Neural progenitor cell (in vitro differentiated cells): ENCODE measurements at regions not wholly inside any gene's neighbourhood (a gene's known extent, or its start where the extent isn't known, plus 50 kb on each side); places are given as distances from the start of the nearest gene placed in this dataset.

Experiments used
- DNase-seq: peaks from one replicate; pipeline ENCODE4 v3.0.0-alpha.2; 2016; ENCODE audit warnings: low spot score
- H2AFZ ChIP-seq: fragments of 200-600 bp; sonication (generic); replicated peaks from 2 replicates; pipeline ENCODE4 v1.6.1; 2016; ENCODE audit warnings: antibody characterized with exemption
- H3F3A ChIP-seq: fragments of 200-600 bp; sonication (generic); 2 replicates; pipeline ENCODE4 v1.6.1; 2016; ENCODE audit warnings: antibody characterized with exemption, low read depth
- H3K27ac ChIP-seq: fragments of 200-600 bp; sonication (generic); 2 replicates; pipeline ENCODE4 v1.5.1; 2016; ENCODE audit warnings: mild to moderate bottlenecking
- H3K27me3 ChIP-seq: fragments of 200-600 bp; sonication (generic); 2 replicates; pipeline ENCODE4 v1.6.1; 2016; ENCODE audit warnings: mild to moderate bottlenecking, moderate library complexity
- H3K36me3 ChIP-seq: fragments of 200-600 bp; sonication (generic); 2 replicates; pipeline ENCODE4 v1.5.1; 2016
- H3K4me1 ChIP-seq: fragments of 200-600 bp; sonication (generic); 2 replicates; pipeline ENCODE4 v1.6.1; 2016; ENCODE audit warnings: mixed run types
- H3K4me2 ChIP-seq: fragments of 200-600 bp; sonication (generic); 2 replicates; pipeline ENCODE4 v1.6.1; 2016
- H3K4me3 ChIP-seq: fragments of 200-600 bp; sonication (generic); 2 replicates; pipeline ENCODE4 v1.5.1; 2016
- H3K79me2 ChIP-seq: fragments of 200-600 bp; sonication (generic); 2 replicates; pipeline ENCODE4 v1.6.1; 2016; ENCODE audit warnings: low read depth
- H3K9ac ChIP-seq: fragments of 200-600 bp; sonication (generic); 2 replicates; pipeline ENCODE4 v1.6.1; 2016
- H3K9me3 ChIP-seq: fragments of 200-600 bp; sonication (generic); 2 replicates; pipeline ENCODE4 v1.5.1; 2016; ENCODE audit warnings: low read depth
- H4K20me1 ChIP-seq: fragments of 200-600 bp; sonication (generic); 2 replicates; pipeline ENCODE4 v1.6.1; 2016; ENCODE audit warnings: low read depth
- H3K27ac Mint-ChIP-seq: 3 replicates; pipeline ENCODE4 v1.8.0; 2021; ENCODE audit warnings: mixed read lengths
- H3K27me3 Mint-ChIP-seq: 2 replicates; pipeline ENCODE4 v1.8.0; 2022; ENCODE audit warnings: low read depth, mild to moderate bottlenecking, inconsistent platforms, moderate library complexity, mixed read lengths; ENCODE audit not compliant: insufficient read depth
- H3K36me3 Mint-ChIP-seq: 3 replicates; pipeline ENCODE4 v1.8.0; 2021; ENCODE audit warnings: mixed read lengths
- H3K4me1 Mint-ChIP-seq: 3 replicates; pipeline ENCODE4 v1.8.0; 2021; ENCODE audit warnings: mixed read lengths
- H3K4me3 Mint-ChIP-seq: 3 replicates; pipeline ENCODE4 v1.8.0; 2021; ENCODE audit warnings: mild to moderate bottlenecking, moderate library complexity, mixed read lengths
- H3K9me3 Mint-ChIP-seq: 3 replicates; pipeline ENCODE4 v1.8.0; 2020; ENCODE audit warnings: mixed read lengths
- EZH2 ChIP-seq: fragments of 200-600 bp; sonication (generic); IDR thresholded peaks from 2 replicates; pipeline ENCODE4 v1.6.1; 2017; ENCODE audit warnings: antibody characterized with exemption, mild to moderate bottlenecking, moderate library complexity
- EZH2phosphoT487 ChIP-seq: fragments of 200-600 bp; sonication (generic); IDR thresholded peaks from 2 replicates; pipeline ENCODE4 v1.6.1; 2017; ENCODE audit warnings: antibody characterized with exemption
- TF ChIP-seq, protein P1 (sequence below): fragments of 200-600 bp; sonication (generic); IDR thresholded peaks from 2 replicates; pipeline ENCODE4 v1.5.1; 2017; ENCODE audit warnings: antibody characterized with exemption, mild to moderate bottlenecking

GRCh38 chr4:11326021-11326420 is 102.7 kb downstream of the HS3ST1 start:
- no peaks in the 10 kb centered on the region for H3K36me3 Mint-ChIP-seq
- H3K27ac Mint-ChIP-seq = no peak overlapping the region
- H3F3A ChIP-seq = no peaks in the 10 kb centered on the region
- no peaks in the 10 kb centered on the region for H3K9me3 ChIP-seq
- H3K4me1 ChIP-seq = no peaks in the 10 kb centered on the region
- H3K4me1 Mint-ChIP-seq = no peaks in the 10 kb centered on the region
- no peak overlapping the region for H3K9ac ChIP-seq
- H4K20me1 ChIP-seq = no peaks in the 10 kb centered on the region
- no peak for DNase-seq
- H2AFZ ChIP-seq = no peak overlapping the region
- H3K36me3 ChIP-seq = no peaks in the 10 kb centered on the region
- H3K4me3 Mint-ChIP-seq = no peak overlapping the region
- no peak overlapping the region for H3K4me3 ChIP-seq
- H3K79me2 ChIP-seq = no peaks in the 10 kb centered on the region
- no peak for TF ChIP-seq EZH2phosphoT487
- TF ChIP-seq, protein P1, sequence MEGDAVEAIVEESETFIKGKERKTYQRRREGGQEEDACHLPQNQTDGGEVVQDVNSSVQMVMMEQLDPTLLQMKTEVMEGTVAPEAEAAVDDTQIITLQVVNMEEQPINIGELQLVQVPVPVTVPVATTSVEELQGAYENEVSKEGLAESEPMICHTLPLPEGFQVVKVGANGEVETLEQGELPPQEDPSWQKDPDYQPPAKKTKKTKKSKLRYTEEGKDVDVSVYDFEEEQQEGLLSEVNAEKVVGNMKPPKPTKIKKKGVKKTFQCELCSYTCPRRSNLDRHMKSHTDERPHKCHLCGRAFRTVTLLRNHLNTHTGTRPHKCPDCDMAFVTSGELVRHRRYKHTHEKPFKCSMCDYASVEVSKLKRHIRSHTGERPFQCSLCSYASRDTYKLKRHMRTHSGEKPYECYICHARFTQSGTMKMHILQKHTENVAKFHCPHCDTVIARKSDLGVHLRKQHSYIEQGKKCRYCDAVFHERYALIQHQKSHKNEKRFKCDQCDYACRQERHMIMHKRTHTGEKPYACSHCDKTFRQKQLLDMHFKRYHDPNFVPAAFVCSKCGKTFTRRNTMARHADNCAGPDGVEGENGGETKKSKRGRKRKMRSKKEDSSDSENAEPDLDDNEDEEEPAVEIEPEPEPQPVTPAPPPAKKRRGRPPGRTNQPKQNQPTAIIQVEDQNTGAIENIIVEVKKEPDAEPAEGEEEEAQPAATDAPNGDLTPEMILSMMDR = no peak
- TF ChIP-seq EZH2 = no peak
- no peaks in the 10 kb centered on the region for H3K27me3 Mint-ChIP-seq
- no peak overlapping the region for H3K4me2 ChIP-seq
- H3K9me3 Mint-ChIP-seq = peaks cover 30% of the 10 kb centered on the region
- H3K27me3 ChIP-seq = no peaks in the 10 kb centered on the region
- no peak overlapping the region for H3K27ac ChIP-seq

DNA sequence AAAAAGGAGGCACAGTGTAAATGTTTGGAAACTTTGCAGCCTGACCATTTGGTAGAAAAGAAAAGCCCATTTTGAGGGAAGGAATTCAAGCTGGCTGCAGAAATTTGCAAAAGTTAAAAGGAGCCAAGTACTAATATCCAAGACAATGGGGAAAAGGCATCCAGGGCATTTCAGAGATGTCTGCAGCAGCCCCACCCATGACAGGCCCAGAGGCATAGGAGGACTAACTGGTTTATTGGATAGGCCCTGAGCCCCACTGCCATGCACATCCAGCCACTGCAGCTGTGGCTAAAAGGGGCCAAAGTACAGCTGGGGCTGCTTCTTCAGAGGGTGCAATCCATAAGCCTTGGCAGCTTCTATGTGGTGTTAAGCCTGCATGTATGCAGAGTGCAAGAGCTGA is 104.9 kb downstream of the HS3ST1 start:
- H3K36me3 Mint-ChIP-seq = no peaks in the 10 kb centered on the region
- H3K27ac Mint-ChIP-seq = no peak overlapping the region
- Histone ChIP-seq H3K27me3 (no peaks in the 10 kb centered on the region), H3K27ac (no peak overlapping the region), H3K79me2 (no peaks in the 10 kb centered on the region), H2AFZ (no peak overlapping the region), H3K9ac (no peak overlapping the region), H3K4me3 (no peak overlapping the region), H4K20me1 (no peaks in the 10 kb centered on the region), H3F3A (no peaks in the 10 kb centered on the region), H3K36me3 (no peaks in the 10 kb centered on the region), H3K4me2 (no peak overlapping the region), H3K4me1 (no peaks in the 10 kb centered on the region), H3K9me3 (no peaks in the 10 kb centered on the region)
- H3K9me3 Mint-ChIP-seq = peaks cover 30% of the 10 kb centered on the region
- H3K4me3 Mint-ChIP-seq = no peak overlapping the region
- peaks cover 2% of the 10 kb centered on the region for H3K27me3 Mint-ChIP-seq
- H3K4me1 Mint-ChIP-seq = peaks cover 3% of the 10 kb centered on the region
- TF ChIP-seq, protein P1 = no peak
- TF ChIP-seq EZH2phosphoT487 (no peak), EZH2 (no peak)
- DNase-seq = no peak

DNA sequence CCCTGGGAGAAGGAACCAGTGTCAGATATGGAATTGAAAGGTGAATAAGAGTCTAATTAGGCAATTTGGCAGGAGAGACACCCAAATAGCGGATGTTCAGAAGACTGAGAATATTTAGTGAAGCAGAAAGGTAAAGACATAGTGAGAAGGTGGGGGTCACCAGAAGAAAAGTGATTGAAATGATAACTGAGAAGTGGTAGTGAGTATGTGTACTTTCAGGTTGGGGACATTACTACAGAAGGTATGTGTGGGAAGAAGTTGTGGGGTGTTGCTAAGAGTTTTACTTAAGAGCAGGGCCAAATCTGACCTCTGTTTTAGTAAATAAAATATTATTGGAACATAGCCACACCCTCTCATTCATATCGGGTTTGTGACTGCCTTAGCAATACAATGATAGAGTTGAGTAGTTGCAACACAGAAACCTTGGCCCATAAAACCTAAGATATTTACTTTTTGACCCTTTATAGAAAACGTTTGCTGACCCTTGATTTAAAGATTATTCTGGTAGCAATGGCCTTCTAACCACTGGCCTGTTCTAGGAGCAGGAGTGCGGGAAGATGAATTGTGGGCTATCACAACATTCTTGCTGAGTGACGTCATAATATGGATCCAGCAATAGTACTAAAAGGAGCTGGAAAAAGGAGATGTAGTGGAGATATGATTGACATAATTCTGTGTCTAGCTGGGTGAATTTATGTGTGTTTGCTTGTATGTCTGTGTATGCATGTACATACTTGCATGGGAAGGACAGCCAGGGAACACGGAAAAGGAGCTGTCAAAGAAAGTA is 115.3 kb downstream of the HS3ST1 start:
- H3K9me3 Mint-ChIP-seq = peaks cover 13% of the 10 kb centered on the region
- H2AFZ ChIP-seq = no peak overlapping the region

More for the DNA sequence above, 115.3 kb downstream of the HS3ST1 start:
- Histone ChIP-seq H3K9me3 (no peaks in the 10 kb centered on the region), H3K36me3 (no peaks in the 10 kb centered on the region), H3K4me1 (no peaks in the 10 kb centered on the region), H3K4me2 (no peak overlapping the region), H3K27me3 (no peaks in the 10 kb centered on the region), H4K20me1 (no peaks in the 10 kb centered on the region), H3K27ac (no peak overlapping the region), H3K9ac (no peak overlapping the region), H3F3A (no peaks in the 10 kb centered on the region), H3K79me2 (no peaks in the 10 kb centered on the region), H3K4me3 (no peak overlapping the region)
- Mint-ChIP-seq H3K4me3 (no peak overlapping the region), H3K27ac (no peak overlapping the region), H3K27me3 (no peaks in the 10 kb centered on the region), H3K4me1 (no peaks in the 10 kb centered on the region), H3K36me3 (no peaks in the 10 kb centered on the region)
- DNase-seq = no peak
- TF ChIP-seq, protein P1 = no peak
- no peak for TF ChIP-seq EZH2
- TF ChIP-seq EZH2phosphoT487 = no peak
